ENCODE measurements at regions not wholly inside any gene's neighbourhood (a gene's known extent, or its start where the extent isn't known, plus 50 kb on each side); places are given as distances from the start of the nearest gene placed in this dataset.

DNA sequence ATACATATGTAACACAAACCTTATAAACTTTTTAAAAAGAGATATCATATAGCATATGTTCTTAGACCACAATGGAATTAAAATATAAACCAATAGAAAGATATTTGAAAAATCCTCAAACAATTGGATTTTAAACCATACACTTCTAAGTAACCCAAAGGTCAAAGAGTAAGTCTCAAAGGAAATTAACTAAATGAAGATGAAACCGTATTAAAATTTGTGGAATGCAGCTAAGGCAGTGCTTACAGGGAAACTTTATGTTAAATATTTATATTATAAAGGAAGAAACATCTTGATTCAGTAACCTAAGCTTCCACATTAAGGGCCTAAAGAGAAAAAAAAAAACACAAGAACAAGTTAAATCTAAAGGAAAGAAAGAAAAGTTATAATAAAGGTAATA lies 966.1 kb downstream of the SLC4A3 start:
- TF ChIP-seq, protein P1, sequence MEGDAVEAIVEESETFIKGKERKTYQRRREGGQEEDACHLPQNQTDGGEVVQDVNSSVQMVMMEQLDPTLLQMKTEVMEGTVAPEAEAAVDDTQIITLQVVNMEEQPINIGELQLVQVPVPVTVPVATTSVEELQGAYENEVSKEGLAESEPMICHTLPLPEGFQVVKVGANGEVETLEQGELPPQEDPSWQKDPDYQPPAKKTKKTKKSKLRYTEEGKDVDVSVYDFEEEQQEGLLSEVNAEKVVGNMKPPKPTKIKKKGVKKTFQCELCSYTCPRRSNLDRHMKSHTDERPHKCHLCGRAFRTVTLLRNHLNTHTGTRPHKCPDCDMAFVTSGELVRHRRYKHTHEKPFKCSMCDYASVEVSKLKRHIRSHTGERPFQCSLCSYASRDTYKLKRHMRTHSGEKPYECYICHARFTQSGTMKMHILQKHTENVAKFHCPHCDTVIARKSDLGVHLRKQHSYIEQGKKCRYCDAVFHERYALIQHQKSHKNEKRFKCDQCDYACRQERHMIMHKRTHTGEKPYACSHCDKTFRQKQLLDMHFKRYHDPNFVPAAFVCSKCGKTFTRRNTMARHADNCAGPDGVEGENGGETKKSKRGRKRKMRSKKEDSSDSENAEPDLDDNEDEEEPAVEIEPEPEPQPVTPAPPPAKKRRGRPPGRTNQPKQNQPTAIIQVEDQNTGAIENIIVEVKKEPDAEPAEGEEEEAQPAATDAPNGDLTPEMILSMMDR (conservative IDR thresholded peaks at IDR 0.05): no peak

More for the DNA sequence above, 966.1 kb downstream of the SLC4A3 start:
- H3K27me3 ChIP-seq (ENCODE audit: insufficient read depth, low read length): no peaks in the 10 kb centered on the region
- H3K36me3 Mint-ChIP-seq (ENCODE audit: insufficient read depth in 1 of 3, low read depth in 3 of 3): no peaks in the 10 kb centered on the region; a peak in 1 of 7 replicates
- no peak overlapping the region for H3K14ac ChIP-seq (ENCODE audit: insufficient read depth, low read length)
- no peak overlapping the region for H4K5ac ChIP-seq (ENCODE audit: insufficient read length, low read depth, low read length)
- H3K27ac ChIP-seq (ENCODE audit: insufficient read length, low read depth, low read length): no peak overlapping the region
- H3T11ph ChIP-seq (ENCODE audit: low read length): no peak overlapping the region
- no peak overlapping the region for H2BK12ac ChIP-seq (ENCODE audit: insufficient read length, low read depth, low read length)
- H3K23ac ChIP-seq (ENCODE audit: insufficient read length, low read depth, low read length): no peak overlapping the region
- no peak overlapping the region for H2BK20ac ChIP-seq (ENCODE audit: low read depth, low read length, poor library complexity, severe bottlenecking)
- H2BK5ac ChIP-seq (ENCODE audit: insufficient read length, low read length): no peak overlapping the region
- no peaks in the 10 kb centered on the region for H3K9me3 Mint-ChIP-seq
- no peak overlapping the region for H2AK5ac ChIP-seq (ENCODE audit: insufficient read length, low read length)
- H3K9me3 ChIP-seq (ENCODE audit: control insufficient read depth, low read depth, low read length): no peaks in the 10 kb centered on the region
- no peak overlapping the region for H3K9ac ChIP-seq (ENCODE audit: extremely low read depth, insufficient read length, low read length)
- no peak overlapping the region for H2AFZ ChIP-seq (ENCODE audit: low read length)
- H3K79me1 ChIP-seq (ENCODE audit: insufficient read depth, low read depth, low read length, poor library complexity, severe bottlenecking): no peaks in the 10 kb centered on the region
- no peaks in the 10 kb centered on the region for H3K79me2 ChIP-seq (ENCODE audit: insufficient read depth, low read length)
- H3K4ac ChIP-seq (ENCODE audit: low read depth, low read length): no peak overlapping the region
- H3K4me1 Mint-ChIP-seq: no peaks in the 10 kb centered on the region
- H3K27ac Mint-ChIP-seq: no peak overlapping the region
- no peak for DNase-seq
- no peak overlapping the region for H2BK15ac ChIP-seq (ENCODE audit: low read depth, low read length)
- no peak overlapping the region for H4K8ac ChIP-seq (replicated peaks; ENCODE audit: insufficient read length, low read depth, low read length)
- H4K91ac ChIP-seq (ENCODE audit: insufficient read length, low read depth, low read length): no peak overlapping the region
- H3K23me2 ChIP-seq (ENCODE audit: insufficient read length, low read depth, low read length, poor library complexity, severe bottlenecking): no peaks in the 10 kb centered on the region
- H4K20me1 ChIP-seq (ENCODE audit: control insufficient read depth, insufficient read depth, insufficient read length): no peaks in the 10 kb centered on the region
- no peak overlapping the region for H2BK120ac ChIP-seq (ENCODE audit: low read depth, low read length, poor library complexity, severe bottlenecking)
- H3K4me3 Mint-ChIP-seq: no peak overlapping the region
- WGBS (ENCODE audit: extremely low coverage, insufficient read length, low lambda C conversion rate): no CpG with 5 or more reads among the region's 1 CpG
- H3K27me3 Mint-ChIP-seq (ENCODE audit: low read depth): no peaks in the 10 kb centered on the region; the same call in 1 of the 2 replicates
- H3K4me2 ChIP-seq (ENCODE audit: insufficient read depth, insufficient read length, low read length): no peak overlapping the region
- H3K18ac ChIP-seq (ENCODE audit: insufficient read length, low read depth, low read length): no peak overlapping the region
- H3K4me1 ChIP-seq (ENCODE audit: insufficient read depth, low read length): no peaks in the 10 kb centered on the region
- H3K56ac ChIP-seq (ENCODE audit: insufficient read length, low read depth, low read length): no peak overlapping the region
